Esophagus muscularis mucosa (tissue), 4 donors: ENCODE measurements at regions not wholly inside any gene's neighbourhood (a gene's known extent, or its start where the extent isn't known, plus 50 kb on each side); places are given as distances from the start of the nearest gene placed in this dataset.

Experiments used
- EP300 ChIP-seq: sonication (generic); formaldehyde crosslinking; IDR thresholded peaks from one replicate; pipeline ENCODE4 v1.6.1; 2017; ENCODE audit warnings: antibody characterized with exemption
- POLR2A ChIP-seq: fragments of 450-650 bp; IDR thresholded peaks from one replicate; pipeline ENCODE4 v1.6.1; 2017; ENCODE audit warnings: antibody characterized with exemption, moderate library complexity, mild to moderate bottlenecking, low read depth
- POLR2AphosphoS5 ChIP-seq, 2 donors: sonication (generic); formaldehyde crosslinking; IDR thresholded peaks; one replicate each; pipeline ENCODE4 v1.6.1; 2017; ENCODE audit warnings: antibody characterized with exemption in 2 of 2
- TF ChIP-seq, protein P1 (sequence below), 3 experiments: fragments of 200-600 bp in 2 of 3; fragments of 450-650 bp in 1 of 3; sonication (generic) in 2 of 3; IDR thresholded peaks; one replicate each; pipeline ENCODE4 v1.5.1; 2017 to 2019; ENCODE audit warnings: antibody characterized with exemption in 3 of 3, mild to moderate bottlenecking in 2 of 3, moderate library complexity in 1 of 3

GRCh38 chr2:55811048-55811447 is 112.5 kb downstream of the EFEMP1 start:
- TF ChIP-seq POLR2AphosphoS5 (IDR thresholded peaks at IDR 0.05) (no peak), POLR2A (no peak), EP300 (no peak)
- TF ChIP-seq, protein P1, sequence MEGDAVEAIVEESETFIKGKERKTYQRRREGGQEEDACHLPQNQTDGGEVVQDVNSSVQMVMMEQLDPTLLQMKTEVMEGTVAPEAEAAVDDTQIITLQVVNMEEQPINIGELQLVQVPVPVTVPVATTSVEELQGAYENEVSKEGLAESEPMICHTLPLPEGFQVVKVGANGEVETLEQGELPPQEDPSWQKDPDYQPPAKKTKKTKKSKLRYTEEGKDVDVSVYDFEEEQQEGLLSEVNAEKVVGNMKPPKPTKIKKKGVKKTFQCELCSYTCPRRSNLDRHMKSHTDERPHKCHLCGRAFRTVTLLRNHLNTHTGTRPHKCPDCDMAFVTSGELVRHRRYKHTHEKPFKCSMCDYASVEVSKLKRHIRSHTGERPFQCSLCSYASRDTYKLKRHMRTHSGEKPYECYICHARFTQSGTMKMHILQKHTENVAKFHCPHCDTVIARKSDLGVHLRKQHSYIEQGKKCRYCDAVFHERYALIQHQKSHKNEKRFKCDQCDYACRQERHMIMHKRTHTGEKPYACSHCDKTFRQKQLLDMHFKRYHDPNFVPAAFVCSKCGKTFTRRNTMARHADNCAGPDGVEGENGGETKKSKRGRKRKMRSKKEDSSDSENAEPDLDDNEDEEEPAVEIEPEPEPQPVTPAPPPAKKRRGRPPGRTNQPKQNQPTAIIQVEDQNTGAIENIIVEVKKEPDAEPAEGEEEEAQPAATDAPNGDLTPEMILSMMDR (IDR thresholded peaks at IDR 0.05): no peak
